GM04504 (cell line): ENCODE measurements at regions not wholly inside any gene's neighbourhood (a gene's known extent, or its start where the extent isn't known, plus 50 kb on each side); places are given as distances from the start of the nearest gene placed in this dataset.
"Not testable (repeated sequence)": the region's sequence is repeated elsewhere in the genome, so short reads cannot be mapped to it uniquely, and the experiment has no call there.

ENCODE experiments used
- DNase-seq: peaks from one replicate; pipeline ENCODE4 v3.0.0-alpha.2; 2012; ENCODE audit warnings: low read depth

DNA sequence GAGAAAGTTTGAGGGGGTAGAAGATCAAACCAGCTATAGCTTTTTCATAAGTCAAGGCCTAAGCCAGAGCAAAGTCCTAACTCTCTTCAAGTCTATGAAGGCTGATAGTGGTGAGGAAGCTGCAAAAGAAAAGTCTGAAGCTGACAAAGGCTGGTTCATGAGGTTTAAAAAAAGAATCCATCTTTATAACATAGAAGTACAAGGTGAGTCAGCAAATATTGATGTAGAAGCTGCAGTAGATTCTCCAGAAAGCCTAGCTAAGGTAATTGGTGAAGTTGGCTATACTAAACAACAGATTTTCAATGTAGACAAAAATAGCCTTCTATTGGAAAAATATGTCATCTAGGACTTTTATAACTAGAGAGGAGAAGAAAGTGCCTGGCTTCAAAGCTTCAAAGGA, 141.4 kb upstream of the ZNF521 start:
- DNase-seq = no peak

DNA sequence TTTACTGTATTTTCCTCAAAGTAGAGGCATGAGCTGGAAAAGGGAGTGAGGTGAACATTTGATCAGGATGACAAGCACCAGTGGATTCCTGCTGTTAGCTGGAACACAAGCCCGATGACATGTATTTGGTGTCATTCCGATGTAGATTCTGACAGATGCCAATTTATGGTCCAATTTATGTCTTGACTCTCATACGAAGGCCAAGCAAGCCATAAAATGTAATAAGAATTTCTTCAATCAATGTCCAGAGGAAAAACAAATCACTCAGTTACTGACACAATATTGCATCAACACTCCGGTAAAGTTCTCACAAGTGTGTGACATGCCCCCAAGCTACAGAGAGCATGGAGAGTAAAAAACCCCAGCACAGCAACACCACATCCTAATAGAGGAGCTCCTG, 138.3 kb upstream of the ZNF521 start:
- DNase-seq = no peak

GRCh38 chr18:25473008-25473407, 121.0 kb upstream of the ZNF521 start:
- DNase-seq = no peak

DNA sequence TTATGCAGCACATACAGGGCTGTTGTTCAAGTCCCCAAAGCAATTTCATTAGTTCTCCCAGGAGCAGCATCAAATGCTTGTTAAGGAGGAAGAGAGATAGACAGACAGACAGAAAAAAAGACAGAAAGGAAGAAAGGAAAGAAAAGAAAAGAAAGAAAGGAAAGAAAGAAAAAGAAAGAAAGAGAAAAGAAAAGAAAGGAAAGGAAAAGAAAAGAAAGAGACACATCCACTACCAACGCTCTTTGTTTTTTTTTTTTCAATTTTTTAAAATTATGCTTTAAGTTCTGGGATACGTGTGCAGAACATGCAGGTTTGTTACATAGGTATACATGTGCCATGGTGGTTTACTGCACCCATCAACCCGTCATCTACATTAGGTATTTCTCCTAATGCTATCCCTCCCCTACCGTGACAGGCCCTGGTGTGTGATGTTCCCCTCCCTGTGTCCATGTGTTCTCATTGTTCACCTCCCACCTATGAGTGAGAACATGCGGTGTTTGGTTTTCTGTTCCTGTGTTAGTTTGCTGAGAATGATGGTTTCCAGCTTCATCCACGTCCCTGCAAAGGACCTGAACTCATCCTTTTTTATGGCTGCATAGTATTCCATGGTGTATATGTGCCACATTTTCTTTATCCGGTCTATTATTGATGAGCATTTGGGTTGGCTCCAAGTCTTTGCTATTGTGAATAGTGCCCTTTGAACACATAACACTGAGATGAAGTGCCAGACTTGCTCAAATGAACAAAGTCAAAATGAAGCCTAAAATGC, 119.0 kb upstream of the ZNF521 start:
- DNase-seq = not testable (repeated sequence)

DNA sequence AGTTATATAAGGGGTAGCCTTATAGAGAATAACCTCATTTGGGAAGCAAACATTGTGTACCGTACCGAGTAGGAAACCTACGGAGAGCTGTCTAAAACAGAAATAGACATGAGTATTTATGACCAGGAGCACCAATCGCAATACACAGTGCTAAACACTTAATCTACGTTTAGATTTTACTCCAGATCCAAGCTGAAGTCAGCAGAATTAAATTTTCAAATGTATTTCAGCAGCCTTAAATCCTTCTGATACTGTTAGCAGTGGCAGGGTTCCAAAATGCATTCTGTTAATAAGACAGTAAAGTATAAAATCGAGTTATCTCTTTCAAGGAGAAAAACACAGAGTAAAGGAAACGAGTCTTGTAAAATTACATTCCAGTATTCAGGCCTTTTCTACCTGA, 118.1 kb upstream of the ZNF521 start:
- DNase-seq = no peak

DNA sequence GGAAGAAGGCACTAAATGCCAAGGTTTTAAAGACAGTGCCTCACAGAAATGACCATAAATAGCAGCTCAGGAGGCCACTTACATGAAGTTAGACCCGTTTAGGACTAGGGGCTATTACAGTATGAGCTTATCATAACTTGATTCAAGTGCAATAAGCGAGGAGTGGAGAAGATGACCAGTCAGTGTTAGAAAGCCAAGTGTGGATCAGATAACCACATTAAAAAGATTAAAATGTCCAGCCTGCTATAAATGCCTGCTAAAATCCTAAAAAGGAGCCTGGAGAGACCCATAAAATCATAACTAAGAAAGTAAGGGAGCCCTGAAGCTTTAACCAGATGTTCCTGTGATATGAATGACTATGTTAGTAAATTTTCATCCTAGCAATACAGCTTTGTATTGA, 117.5 kb upstream of the ZNF521 start:
- DNase-seq = no peak

GRCh38 chr18:25467226-25467987, 115.4 kb upstream of the ZNF521 start:
- no peak for DNase-seq

DNA sequence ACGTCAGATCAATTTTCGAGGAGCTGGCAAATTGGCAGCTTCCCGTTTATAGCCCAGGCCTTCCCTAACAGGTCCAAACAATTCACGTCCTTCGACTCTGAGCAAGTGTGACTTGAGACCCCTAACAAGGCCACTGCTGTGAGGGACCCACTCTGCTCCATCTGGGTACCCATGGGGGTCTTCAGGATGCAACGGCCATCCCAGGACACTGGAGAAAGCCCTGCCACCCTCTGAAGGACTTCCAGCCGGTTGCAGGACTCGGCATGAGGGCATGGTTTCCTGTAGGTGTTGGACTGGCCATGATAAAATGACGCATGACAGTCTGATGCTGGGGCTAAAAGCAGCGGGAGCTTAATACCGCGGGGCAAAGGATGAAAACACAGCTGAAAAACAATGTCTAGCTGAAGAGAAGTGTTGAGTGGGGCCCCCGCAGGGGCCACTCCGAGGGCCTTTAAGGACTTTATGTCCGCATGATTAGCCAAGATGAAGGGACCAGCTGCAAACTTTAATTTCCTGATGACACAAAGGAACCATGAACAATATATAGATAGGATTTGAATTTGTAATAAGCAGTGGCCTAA, 113.3 kb upstream of the ZNF521 start:
- DNase-seq = no peak

- DNase-seq = peak; percentile 44
These were observed 112.3 kb upstream of the ZNF521 start for GRCh38 chr18:25464227-25464626.

- no peak for DNase-seq
These were observed 111.8 kb upstream of the ZNF521 start for GRCh38 chr18:25463726-25464125.

- DNase-seq = no peak
These were observed 107.8 kb upstream of the ZNF521 start for GRCh38 chr18:25459814-25460213.

- peak; percentile 29 for DNase-seq
These were observed 105.6 kb upstream of the ZNF521 start for GRCh38 chr18:25457601-25458000.

DNA sequence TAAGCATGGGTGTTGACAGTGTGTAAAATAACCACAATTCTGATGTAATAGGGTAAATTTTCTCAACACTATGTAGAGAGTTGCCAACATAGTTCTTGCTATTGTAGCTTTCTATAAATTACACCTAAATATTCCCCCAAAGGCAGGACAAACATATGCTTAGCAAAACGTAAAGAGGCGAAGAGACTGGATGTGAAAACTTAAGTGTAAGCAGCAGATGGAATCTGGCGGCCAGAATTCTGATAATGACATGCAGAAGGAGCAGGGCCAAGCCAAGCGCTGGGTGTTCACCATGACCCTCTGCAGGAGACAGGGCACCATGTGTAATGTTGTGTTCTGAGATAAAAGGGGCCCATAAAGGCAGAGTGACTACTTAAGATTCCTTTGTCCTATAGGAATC, 105.2 kb upstream of the ZNF521 start:
- no peak for DNase-seq

DNA sequence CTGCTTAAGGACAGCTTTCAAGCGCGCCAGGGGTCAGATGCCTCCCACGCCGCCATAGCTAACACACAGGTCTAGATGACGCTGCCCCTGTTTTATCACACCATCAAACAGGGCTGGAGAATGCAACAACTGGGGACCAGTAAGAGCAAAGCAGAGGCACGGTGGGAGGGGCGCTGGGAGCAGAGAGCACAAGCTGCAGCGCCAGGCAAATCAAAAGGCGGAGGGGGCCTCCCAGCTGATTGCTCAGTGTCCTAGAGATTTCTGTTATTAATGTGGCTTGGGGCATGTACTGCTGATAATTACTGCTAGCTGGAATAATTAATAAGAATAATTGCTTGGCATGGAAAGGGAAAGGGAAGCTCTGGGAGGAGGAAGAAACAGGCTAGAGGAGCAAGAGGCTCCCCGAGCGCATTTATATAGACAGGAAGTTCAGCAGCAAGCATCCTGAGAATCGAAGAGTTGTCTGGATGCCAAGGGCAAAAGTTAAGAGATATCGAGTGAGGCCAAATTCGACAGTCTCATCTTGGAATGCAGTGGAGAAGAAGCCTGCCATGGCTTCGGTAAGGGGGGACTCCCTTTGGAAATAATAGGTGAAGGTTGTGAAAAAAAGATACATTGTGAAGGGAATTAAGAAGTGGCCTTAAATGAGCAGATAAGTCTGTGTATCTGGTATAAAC, 104.5 kb upstream of the ZNF521 start:
- no peak for DNase-seq

DNA sequence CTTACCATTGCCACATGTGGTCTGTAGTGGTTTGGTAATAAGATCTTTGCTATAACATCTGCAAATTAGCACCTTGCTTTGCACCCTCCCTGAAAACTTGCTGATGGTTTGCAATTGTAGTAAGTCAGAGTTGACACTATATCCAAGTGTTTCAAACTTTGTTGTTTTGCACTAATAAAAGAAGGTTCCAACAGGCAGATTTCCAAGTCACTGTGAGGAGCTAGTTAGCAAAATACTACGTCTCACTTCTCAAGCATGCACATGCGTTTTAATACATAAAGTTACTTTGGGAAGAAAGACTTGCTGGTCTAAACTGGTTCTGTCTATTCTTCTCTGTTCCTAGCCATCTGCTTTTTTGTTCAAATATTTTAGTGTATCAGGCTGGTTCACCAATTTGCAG, 103.7 kb upstream of the ZNF521 start:
- DNase-seq = no peak

GRCh38 chr18:25455159-25455558, 103.2 kb upstream of the ZNF521 start:
- DNase-seq = no peak

GRCh38 chr18:25454730-25455129, 102.8 kb upstream of the ZNF521 start:
- no peak for DNase-seq

DNA sequence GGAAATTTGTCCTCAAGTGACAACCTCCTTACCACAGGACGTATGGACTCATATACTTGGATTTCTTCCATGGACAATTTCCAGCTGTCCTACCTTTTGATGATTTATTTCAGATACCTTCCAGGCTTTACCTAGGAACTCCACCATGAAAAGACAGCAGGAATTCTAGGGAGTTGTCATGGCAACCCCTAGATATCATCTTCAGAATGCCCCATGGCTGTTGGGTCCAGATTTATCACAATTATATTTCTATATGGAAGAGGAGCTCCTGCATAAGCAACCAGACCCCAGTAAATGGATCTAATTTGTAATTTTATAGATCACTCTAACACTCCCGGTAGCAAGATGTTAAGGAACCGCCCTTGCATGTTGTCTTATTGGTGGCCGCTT, 102.3 kb upstream of the ZNF521 start:
- DNase-seq = no peak

GRCh38 chr18:25453556-25454269, 101.7 kb upstream of the ZNF521 start:
- DNase-seq = peak; percentile 60

DNA sequence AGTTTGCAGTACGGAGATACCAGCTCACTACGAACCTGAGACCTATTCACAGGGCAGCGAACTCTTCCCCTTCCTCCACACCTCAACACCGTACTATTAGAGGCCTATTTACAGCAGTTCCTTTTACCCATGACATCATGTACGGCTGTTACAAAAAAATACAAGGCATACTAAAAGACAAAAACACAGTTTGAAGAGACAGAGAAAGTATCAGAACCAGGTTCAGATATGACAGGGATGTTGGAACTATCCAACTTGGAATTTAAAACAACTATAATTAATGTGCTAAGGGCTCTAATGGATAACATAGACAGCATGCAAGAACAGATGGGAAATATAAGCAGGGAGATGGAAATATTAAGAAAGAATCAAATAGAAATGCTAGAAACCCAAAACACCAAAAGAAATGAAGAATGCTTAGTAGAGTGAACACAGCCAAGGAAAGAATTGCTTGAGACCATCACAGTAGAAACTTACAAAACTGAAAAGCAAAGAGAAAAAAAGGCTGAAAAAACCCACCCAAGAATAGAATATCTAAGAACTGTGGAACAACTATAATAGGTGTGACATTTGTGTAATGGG, 99.2 kb upstream of the ZNF521 start:
- DNase-seq = no peak

- no peak for DNase-seq
These were observed 97.1 kb upstream of the ZNF521 start for GRCh38 chr18:25449046-25449445.

- DNase-seq = no peak
These were observed 95.0 kb upstream of the ZNF521 start for GRCh38 chr18:25446972-25447371.
